ENCODE measurements at regions not wholly inside any gene's neighbourhood (a gene's known extent, or its start where the extent isn't known, plus 50 kb on each side); places are given as distances from the start of the nearest gene placed in this dataset.

- Histone ChIP-seq H3K4me3 (no peak overlapping the region), H3K4me1 (no peaks in the 10 kb centered on the region), H3K27me3 (no peaks in the 10 kb centered on the region), H3K27ac (no peak overlapping the region), H3K36me3 (ENCODE audit: low read depth, missing control alignments) (no peaks in the 10 kb centered on the region), H3K9me3 (no peaks in the 10 kb centered on the region)
- DNase-seq, result no peak
- TF ChIP-seq POLR2A (IDR thresholded peaks at IDR 0.05), result no peak
- TF ChIP-seq CTCF (IDR thresholded peaks at IDR 0.05), result no peak
- intact Hi-C loops (cut with DNase I; ENCODE audit: low total_unique reads), result no loop called here
These were observed 841.1 kb upstream of the SORCS1 start for GRCh38 chr10:108005627-108006026.

- TF ChIP-seq CTCF (IDR thresholded peaks at IDR 0.05), result no peak
- TF ChIP-seq POLR2A (IDR thresholded peaks at IDR 0.05), result no peak
- Histone ChIP-seq H3K36me3 (ENCODE audit: low read depth, missing control alignments) (no peaks in the 10 kb centered on the region), H3K9me3 (no peaks in the 10 kb centered on the region), H3K27ac (no peak overlapping the region), H3K4me3 (no peak overlapping the region), H3K27me3 (no peaks in the 10 kb centered on the region), H3K4me1 (no peaks in the 10 kb centered on the region)
- no peak for DNase-seq
- intact Hi-C loops (cut with DNase I; ENCODE audit: low total_unique reads), result no loop called here
These were observed 839.1 kb upstream of the SORCS1 start for GRCh38 chr10:108003576-108003975.

GRCh38 chr10:108003061-108003460, 838.6 kb upstream of the SORCS1 start:
- intact Hi-C loops (cut with DNase I; ENCODE audit: low total_unique reads), result no loop called here
- no peak for TF ChIP-seq CTCF (IDR thresholded peaks at IDR 0.05)
- no peak for TF ChIP-seq POLR2A (IDR thresholded peaks at IDR 0.05)

GRCh38 chr10:108000365-108000764, 835.9 kb upstream of the SORCS1 start:
- 86 to 88% methylated on average over 1 of the region's 1 CpG for WGBS, 2 donors
- no peak for DNase-seq
- no peak overlapping the region for H3K4me3 ChIP-seq

More at GRCh38 chr10:108003061-108003460, 838.6 kb upstream of the SORCS1 start:
- Histone ChIP-seq H3K27me3 (no peaks in the 10 kb centered on the region), H3K4me3 (no peak overlapping the region), H3K9me3 (no peaks in the 10 kb centered on the region), H3K27ac (no peak overlapping the region), H3K4me1 (no peaks in the 10 kb centered on the region), H3K36me3 (ENCODE audit: low read depth, missing control alignments) (no peaks in the 10 kb centered on the region)
- DNase-seq, result no peak

More at GRCh38 chr10:108000365-108000764, 835.9 kb upstream of the SORCS1 start:
- no peaks in the 10 kb centered on the region for H3K4me1 ChIP-seq
- no peak for TF ChIP-seq POLR2A (IDR thresholded peaks at IDR 0.05)
- TF ChIP-seq CTCF (IDR thresholded peaks at IDR 0.05), result no peak
- intact Hi-C loops (cut with DNase I; ENCODE audit: low total_unique reads), result no loop called here
- H3K9me3 ChIP-seq, result no peaks in the 10 kb centered on the region
- no peak overlapping the region for H3K27ac ChIP-seq
- H3K27me3 ChIP-seq, result no peaks in the 10 kb centered on the region
- no peaks in the 10 kb centered on the region for H3K36me3 ChIP-seq (ENCODE audit: low read depth, missing control alignments)

Data from testis (tissue), 2 donors.